AG04449 (cell line): ENCODE measurements at regions not wholly inside any gene's neighbourhood (a gene's known extent, or its start where the extent isn't known, plus 50 kb on each side); places are given as distances from the start of the nearest gene placed in this dataset.
"Not testable (repeated sequence)": the region's sequence is repeated elsewhere in the genome, so short reads cannot be mapped to it uniquely, and the experiment has no call there.

Experiments used
- CTCF ChIA-PET: fragments of 350-600 bp; formaldehyde crosslinking; extraction: SDS; loops from one replicate; lab custom pipeline; 2021; ENCODE audit warnings: antibody characterized with exemption; lab: Yijun Ruan, JAX
- POLR2A ChIA-PET: fragments of 400-600, 350-600 bp; formaldehyde crosslinking; extraction: SDS; loops from one replicate; lab custom pipeline; 2020; ENCODE audit warnings: antibody characterized with exemption, inconsistent platforms; lab: Yijun Ruan, JAX
- DNase-seq: peaks from one replicate; pipeline ENCODE4 v3.0.0-alpha.2; 2010; ENCODE audit warnings: low read depth, low spot score
- H3K4me3 ChIP-seq: 2 replicates; pipeline ENCODE4 v1.5.1; 2011; ENCODE audit warnings: low read depth, mild to moderate bottlenecking, control low read depth, low read length
- CTCF ChIP-seq: IDR thresholded peaks from one replicate; pipeline ENCODE4 v1.5.1; 2011; ENCODE audit warnings: mild to moderate bottlenecking, moderate library complexity, low read length, control low read depth, inconsistent platforms; ENCODE audit not compliant: insufficient read depth; ENCODE audit errors: missing control alignments

DNA sequence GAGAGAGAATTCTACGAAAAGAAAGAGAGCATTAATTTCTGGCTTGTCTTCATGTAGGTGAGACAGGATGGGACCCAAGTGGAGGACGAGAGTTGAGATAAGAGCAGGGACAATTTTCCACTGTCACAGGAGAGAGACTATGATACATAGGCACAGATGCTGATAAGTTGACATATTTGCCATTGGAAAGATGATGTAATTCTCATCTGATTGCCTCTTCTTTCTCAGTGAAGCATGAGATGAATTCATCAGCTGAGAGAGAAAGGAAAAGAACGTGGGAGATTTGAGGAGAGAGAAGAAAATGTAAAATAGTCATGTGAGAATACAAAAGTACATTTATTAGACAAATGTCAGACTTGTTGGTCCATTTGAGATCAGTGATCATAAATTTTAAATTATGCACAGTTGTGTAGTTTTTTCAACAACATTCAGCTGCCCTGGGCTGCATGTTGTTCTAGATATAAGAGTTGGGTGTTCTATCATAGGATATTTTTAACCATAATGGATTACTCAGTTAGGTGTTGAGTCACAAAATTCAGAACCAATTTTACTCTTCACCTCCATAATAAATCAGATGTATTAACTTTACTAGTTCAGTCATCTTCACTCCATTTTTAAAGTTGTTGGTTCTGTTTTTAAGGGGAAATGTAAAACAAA, 222.9 kb downstream of the DPY19L2 start:
- DNase-seq = no peak
- H3K4me3 ChIP-seq = no peak overlapping the region
- no peak for TF ChIP-seq CTCF
- CTCF ChIA-PET = no interaction called here
- POLR2A ChIA-PET = no interaction called here

DNA sequence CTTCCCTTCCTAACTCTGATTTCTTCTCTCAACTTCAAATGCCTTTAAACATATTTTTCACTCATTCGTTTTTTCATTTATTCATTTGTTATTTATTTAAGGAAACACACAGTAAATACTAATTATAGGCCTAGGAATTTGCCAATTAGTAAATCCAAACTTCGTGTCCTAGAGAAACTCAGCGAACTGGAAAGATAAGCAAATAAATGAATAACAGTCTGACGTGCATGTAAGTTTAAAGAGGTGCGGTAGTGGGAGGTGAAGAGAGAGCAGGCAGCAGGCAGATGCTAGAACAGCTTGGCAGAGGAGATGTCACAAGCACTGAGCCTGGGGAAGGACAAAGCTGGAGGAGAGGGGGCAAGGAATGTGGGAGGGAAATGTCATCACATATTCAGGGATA, 228.2 kb downstream of the DPY19L2 start:
- no peak overlapping the region for H3K4me3 ChIP-seq
- no peak for DNase-seq
- ChIA-PET CTCF (no interaction called here), POLR2A (no interaction called here)
- TF ChIP-seq CTCF = no peak

DNA sequence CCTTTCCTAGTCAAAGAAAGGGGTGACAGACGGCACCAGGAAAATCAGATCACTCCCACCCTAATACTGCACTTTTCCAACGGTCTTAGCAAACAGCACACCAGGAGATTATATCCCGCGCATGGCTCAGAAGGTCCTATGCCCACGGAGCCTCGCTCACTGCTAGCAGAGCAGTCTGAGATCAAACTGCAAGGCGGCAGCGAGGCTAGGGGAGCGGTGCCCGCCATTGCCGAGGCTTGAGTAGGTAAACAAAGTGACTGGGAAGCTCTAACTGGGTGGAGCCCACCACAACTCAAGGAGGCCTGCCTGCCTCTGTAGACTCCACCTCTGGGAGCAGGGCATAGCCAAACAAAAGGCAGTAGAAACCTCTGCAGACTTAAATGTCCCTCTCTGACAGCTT, 233.9 kb downstream of the DPY19L2 start:
- CTCF ChIA-PET, POLR2A ChIA-PET, DNase-seq, H3K4me3 ChIP-seq: not testable (repeated sequence)

GRCh38 chr12:63427969-63428368, 240.3 kb downstream of the DPY19L2 start:
- DNase-seq, H3K4me3 ChIP-seq, CTCF ChIA-PET, POLR2A ChIA-PET: not testable (repeated sequence)

- POLR2A ChIA-PET, DNase-seq, H3K4me3 ChIP-seq: not testable (repeated sequence)
- CTCF ChIA-PET = interaction anchor here (1.5 kb wide), 1 partner anchor 9 kb away, joined by 4 read pairs; no protein-coding TSS in a partner anchor
Observed at GRCh38 chr12:63427029-63427428, 241.3 kb downstream of the DPY19L2 start.

- TF ChIP-seq CTCF = no peak
- CTCF ChIA-PET = no interaction called here
- no peak for DNase-seq
- POLR2A ChIA-PET = no interaction called here
- H3K4me3 ChIP-seq = no peak overlapping the region
Observed at GRCh38 chr12:63424671-63425070, 243.6 kb downstream of the DPY19L2 start.

- ChIA-PET CTCF (no interaction called here), POLR2A (no interaction called here)
- DNase-seq = no peak
- no peak overlapping the region for H3K4me3 ChIP-seq
- no peak for TF ChIP-seq CTCF
Observed at GRCh38 chr12:63423839-63424238, 244.5 kb downstream of the DPY19L2 start.

DNA sequence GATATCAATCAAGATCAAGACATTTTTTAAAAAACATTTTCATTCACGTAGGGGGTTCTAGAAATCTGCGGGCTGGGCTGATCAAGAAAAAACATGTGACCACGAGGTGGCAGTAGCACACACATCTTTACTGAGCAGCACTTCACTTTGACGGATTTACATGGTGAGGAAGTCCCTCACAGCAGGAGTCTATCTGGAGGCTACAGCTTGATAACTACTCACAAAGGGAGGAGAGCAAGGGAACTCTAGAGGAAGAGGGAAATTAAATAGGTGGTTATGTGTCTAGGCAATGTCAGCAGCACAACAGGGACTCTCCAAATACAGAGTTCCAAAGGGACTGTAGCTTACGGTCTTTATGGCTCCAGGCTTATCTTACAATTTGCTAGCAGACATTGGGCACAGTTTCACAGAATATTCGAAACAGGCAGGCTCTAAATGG, 248.1 kb downstream of the DPY19L2 start:
- H3K4me3 ChIP-seq = no peak overlapping the region
- TF ChIP-seq CTCF = peak; percentile 74
- CTCF ChIA-PET = interaction anchor here (0.6 to 6.3 kb wide), 21 partner anchors 8 to 399 kb away, joined by 3 to 78 read pairs (median 3); partner anchors contain the start of gene AVPR1A
- peak; percentile 5 for DNase-seq
- POLR2A ChIA-PET = no interaction called here
